ENCODE measurements at regions not wholly inside any gene's neighbourhood (a gene's known extent, or its start where the extent isn't known, plus 50 kb on each side); places are given as distances from the start of the nearest gene placed in this dataset.

DNA sequence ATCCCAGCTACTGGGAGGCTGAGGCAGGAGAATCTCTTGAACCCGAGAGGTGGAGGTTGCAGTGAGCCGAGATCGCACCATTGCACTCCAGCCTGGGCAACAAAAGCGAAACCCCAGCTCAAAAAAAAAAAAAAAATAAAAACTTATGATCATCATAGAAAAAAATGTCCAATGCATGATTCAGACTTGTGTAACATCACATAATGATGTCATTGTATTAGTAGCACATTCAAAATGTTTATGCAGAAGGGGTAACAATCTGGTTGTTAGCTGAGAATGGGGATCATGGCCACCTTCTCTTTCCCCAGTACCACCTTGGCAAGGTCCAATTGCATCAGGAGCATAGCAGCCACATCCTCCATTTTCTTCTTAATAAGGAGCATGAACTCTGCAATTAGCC, 137.6 kb upstream of the MARCKS start:
- TF ChIP-seq, protein P1, sequence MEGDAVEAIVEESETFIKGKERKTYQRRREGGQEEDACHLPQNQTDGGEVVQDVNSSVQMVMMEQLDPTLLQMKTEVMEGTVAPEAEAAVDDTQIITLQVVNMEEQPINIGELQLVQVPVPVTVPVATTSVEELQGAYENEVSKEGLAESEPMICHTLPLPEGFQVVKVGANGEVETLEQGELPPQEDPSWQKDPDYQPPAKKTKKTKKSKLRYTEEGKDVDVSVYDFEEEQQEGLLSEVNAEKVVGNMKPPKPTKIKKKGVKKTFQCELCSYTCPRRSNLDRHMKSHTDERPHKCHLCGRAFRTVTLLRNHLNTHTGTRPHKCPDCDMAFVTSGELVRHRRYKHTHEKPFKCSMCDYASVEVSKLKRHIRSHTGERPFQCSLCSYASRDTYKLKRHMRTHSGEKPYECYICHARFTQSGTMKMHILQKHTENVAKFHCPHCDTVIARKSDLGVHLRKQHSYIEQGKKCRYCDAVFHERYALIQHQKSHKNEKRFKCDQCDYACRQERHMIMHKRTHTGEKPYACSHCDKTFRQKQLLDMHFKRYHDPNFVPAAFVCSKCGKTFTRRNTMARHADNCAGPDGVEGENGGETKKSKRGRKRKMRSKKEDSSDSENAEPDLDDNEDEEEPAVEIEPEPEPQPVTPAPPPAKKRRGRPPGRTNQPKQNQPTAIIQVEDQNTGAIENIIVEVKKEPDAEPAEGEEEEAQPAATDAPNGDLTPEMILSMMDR (IDR thresholded peaks at IDR 0.05) = no peak
- TF ChIP-seq POLR2A (IDR thresholded peaks at IDR 0.05; ENCODE audit: low read length) (no peak), NR3C1 (IDR thresholded peaks at IDR 0.05) (no peak), HOXA7 (CRISPR knock-in tag; IDR thresholded peaks at IDR 0.05) (no peak), EP300 (IDR thresholded peaks at IDR 0.05) (no peak), RAD21 (conservative IDR thresholded peaks at IDR 0.05 in 1 of 2, IDR thresholded peaks at IDR 0.05 in 1 of 2) (no peak), USF2 (IDR thresholded peaks at IDR 0.05) (no peak), PHF8 (IDR thresholded peaks at IDR 0.05; ENCODE audit: borderline replicate concordance, low read depth) (no peak), BHLHE40 (IDR thresholded peaks at IDR 0.05; ENCODE audit: low read depth, low read length) (no peak)

Data from A549 (cell line).